ENCODE measurements at regions not wholly inside any gene's neighbourhood (a gene's known extent, or its start where the extent isn't known, plus 50 kb on each side); places are given as distances from the start of the nearest gene placed in this dataset.
"Not testable (repeated sequence)": the region's sequence is repeated elsewhere in the genome, so short reads cannot be mapped to it uniquely, and the experiment has no call there.

GRCh38 chr15:26069231-26069641 is 206.1 kb upstream of the ATP10A start:
- no peak for DNase-seq

DNA sequence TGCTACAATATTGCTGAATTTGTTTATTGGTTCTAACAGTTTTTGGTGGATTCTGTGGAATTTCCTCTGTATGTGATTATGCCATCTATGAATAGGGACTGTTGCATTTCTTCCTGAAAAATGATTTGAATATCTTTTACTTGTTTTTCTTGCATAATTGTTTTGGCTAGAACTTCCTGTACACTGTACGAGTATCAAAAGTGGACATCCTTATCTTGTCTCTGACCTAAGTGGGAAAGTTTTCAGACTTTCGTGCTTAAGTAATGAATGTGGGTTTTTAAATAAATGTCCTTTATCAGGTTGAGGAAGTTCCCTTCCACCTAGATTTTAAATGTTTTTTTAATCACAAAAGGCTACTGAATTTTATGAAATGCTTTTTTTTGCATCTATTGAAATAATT is 203.8 kb upstream of the ATP10A start:
- DNase-seq: no peak

DNA sequence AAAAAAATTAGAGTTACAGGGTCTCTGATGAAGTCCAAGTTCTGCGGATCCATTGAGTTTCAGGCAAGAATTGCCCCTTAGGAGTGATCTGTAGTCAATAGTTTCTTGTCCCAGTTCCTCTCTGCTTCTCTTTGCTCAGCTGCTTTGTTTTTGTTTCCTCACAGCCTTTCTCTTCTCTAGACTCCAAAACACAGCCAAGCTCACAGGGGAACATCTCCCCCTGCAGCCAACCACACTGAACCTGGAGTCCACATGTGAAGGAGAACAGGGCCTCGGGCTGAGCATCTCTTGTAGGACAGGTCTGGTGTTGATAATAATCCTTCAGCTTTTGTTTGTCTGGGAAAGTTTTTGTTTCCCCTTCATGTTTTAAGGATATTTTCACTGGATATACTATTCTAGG is 202.6 kb upstream of the ATP10A start:
- DNase-seq: no peak

DNA sequence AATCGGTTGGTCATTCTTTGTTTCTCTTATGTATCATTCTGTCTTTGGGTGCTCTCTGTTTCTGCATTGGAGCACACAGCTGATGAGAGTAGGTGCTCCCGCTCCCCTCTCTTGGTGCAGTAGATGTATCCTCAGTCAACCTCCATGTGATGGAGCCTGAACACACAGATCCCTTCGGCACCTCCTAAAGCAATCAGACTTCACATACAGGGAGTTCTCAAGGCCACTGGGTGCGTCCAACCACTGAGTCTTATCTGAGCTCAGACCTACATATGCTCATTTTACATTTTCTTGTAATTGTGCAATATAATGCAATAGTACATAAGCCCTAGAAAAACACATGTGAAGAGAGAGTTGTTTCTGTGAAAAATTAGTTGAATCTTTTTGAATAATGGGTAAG is 198.1 kb upstream of the ATP10A start:
- no peak for DNase-seq

- not testable (repeated sequence) for DNase-seq
These were observed 193.6 kb upstream of the ATP10A start for GRCh38 chr15:26056766-26057165.

DNA sequence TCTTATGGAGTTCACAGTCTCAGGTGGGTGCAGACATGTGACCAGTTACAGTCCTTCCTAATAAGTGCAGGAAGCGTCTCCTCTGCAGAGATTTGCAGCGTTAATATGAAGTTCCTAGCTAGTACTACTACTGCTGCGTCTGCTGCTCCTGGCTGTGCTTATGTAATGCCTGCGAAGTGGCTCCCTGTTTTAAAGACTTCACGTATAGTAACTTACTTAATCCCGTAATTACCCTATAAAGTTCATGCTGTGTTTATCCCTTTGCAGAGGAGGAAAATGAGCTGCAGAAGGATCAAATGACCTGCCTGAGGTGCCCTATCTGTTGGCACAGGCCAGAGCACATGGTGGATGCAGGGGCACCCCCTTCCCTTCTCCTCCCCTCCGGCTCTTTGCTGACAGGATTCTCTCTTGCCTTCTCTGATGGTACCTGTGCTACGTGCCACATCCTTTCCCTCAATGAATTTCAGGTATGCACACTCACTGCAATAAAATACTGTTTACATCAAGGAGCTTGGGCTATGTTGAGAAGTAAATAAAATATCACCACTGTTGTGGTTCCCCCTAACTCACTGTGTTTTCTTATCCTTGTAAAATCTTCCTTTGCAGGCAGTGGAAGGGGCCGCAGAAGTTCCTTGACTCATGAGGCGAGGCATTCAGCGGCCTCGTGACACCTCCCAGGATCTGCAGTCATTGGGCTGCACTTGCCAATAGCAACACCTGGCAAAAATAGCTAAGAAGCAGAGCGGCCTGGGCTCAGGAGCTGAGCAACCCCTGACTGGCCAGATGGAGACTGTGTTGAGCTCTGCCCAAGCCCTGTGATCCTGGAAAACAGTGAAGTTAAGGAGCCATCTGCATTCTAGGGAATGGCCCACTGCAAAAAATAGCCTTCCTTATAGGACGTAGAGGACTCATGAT is 188.9 kb upstream of the ATP10A start:
- DNase-seq: no peak

GRCh38 chr15:26050984-26051383 is 187.9 kb upstream of the ATP10A start:
- DNase-seq: no peak

DNA sequence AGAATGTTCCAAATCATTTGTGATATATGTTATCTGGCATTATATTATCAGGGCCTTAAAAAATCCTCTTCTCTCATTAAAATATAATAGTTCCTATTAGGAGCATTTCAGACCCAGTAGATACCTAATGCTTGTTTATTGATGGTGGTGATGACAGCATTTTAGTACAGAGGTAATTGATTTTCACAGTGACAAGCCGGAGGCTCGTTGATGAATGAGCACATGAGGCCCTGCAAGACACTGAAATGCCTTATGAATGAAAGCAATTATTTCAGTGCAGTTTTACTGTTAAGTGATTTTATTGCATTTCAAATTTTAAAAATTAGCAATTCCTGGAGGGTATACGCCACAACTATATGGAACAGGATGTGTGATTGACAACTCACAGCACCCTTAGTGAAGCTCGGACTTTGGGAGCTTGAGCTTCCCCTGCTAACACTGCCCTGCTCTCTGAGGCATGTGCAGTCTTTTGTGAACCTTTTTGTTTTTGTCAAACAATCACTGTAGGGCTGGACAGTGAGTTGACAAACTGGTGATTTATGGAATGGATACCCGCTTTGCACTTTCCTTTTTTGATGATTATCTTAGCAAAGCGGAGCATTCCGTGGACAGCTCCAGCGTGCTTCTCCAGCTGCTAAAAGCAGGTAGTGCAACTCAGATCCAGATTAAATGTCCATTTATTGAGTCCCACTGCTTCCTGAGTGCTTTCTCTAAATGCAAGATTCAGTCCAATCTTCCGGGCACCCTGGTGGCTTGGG is 187.0 kb upstream of the ATP10A start:
- DNase-seq: no peak

GRCh38 chr15:26048669-26049068 is 185.5 kb upstream of the ATP10A start:
- DNase-seq: no peak

DNA sequence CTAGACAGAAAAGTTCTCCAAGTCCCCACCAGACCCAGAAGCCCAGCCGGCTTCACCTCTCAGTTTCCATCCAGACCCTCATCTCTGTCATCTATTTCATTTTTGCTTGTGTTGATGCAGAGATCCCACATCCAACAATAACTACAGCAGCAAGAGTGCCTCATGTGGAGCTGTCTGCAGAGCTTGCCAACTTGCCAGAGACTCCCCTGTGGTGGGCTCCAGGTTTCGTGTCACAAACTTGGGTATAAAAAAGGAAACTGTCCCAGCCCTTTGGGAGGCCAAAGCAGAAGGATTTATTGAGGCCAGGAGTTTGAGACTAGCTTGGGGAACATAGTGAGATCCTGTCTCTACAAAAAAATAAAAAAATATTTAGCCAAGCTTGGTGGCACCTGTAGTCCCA is 182.4 kb upstream of the ATP10A start:
- DNase-seq: no peak

DNA sequence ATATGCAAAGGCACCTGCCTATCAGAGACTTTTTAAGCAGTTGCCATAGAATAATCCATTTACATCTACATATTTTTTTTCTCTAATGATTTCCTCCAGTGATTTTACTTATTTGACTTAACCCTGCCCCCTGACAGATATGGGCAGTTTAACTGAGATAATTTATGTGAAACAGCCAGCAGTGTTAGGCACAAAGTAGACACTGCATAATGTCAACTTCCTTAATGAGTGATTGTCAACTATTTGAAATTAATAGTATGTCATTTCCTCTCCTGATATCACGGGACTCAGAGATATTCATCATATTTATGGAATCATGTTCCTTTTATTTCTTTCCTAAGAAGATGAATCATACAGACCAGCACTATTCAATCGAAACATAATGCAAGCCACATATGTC is 179.9 kb upstream of the ATP10A start:
- no peak for DNase-seq

DNA sequence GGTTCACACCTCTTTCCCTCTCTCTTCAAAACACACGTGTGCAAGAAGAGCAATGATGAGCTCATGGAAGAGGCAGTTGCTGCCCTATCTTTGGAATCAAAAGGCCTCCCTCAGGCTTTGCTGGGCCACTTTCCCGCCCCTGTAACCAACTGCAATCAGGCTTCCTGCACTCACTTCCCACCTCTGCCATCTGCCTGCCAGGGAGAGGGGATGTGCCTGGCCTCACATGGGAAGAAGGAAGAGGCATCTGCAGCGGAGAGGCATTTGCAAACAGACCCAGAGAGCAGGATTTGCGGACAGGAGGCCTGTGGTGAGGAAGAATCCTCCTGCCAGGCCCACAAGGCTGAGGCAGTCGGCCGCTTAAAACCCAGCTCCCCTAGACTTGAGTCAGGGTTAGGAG is 175.6 kb upstream of the ATP10A start:
- no peak for DNase-seq

DNA sequence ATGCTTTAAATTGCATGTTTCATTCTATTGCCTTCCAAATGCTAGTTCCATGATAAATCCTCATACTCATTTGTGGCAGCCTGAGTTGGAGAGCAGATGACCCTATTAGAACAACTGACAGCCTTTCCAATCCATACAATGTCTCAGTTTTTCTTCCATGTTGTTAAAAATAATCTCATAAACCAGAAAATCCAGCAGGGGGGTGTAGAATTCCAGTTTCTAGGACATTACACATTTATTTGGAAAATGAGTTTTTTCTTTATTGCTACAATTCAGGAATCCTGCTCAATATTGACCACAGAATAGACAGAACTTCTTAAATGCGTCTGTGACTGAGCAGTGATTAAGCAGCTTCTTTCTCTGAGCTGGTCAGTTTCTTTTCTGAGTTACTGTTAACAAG is 174.2 kb upstream of the ATP10A start:
- no peak for DNase-seq

DNA sequence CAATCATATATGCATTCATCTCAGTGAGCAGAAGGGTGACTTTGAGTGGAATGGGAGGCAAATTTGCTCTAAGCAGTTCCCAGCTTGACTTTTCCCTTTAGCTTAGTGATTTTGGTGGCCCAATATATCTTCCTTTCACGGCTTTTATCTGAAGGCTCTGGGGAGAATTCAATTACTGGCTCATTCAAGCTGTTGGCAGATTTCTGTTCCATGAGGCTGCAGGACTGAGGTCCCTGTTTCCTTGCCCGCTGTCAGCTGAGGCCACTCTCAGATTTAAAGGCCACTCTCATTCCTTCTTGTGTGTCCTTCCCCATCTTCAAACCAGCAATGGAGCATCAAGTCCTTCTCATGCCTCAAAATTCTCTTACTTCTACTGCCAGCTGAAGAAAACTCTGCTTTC is 170.4 kb upstream of the ATP10A start:
- no peak for DNase-seq

DNA sequence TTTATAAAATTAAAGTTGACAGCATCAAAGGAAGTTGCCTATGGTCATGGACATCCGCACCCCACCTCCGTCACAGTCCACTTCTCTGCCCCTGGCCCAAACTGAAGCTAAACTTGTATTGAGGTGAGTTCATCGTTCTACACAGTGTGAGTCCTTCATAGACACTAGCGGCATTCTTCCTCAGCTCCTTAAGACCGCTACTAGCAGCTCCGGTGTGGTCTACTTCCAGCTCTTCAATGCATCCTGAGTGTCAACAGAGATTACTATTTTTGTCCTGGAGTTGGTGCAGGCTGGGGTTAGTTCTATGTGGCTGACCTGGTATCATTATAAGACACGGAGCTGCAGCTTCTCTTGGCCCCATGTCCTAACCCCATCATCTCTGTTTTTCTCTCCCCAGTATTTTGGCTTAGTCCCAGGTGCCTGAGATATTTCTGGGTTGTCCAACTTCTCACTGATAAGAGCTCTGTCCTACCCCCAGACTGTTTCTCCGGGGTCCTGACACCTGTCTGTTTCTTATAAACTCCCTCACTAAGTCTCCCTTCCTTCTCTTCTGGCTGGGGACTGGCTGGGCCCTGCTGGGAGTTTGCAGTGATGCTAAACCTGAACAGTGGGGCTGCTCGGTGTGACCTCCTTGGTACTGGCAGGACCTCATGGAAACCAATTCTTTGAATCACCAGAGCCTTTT is 169.2 kb upstream of the ATP10A start:
- no peak for DNase-seq

- DNase-seq: not testable (repeated sequence)
These were observed 166.5 kb upstream of the ATP10A start for GRCh38 chr15:26029586-26029985.

DNA sequence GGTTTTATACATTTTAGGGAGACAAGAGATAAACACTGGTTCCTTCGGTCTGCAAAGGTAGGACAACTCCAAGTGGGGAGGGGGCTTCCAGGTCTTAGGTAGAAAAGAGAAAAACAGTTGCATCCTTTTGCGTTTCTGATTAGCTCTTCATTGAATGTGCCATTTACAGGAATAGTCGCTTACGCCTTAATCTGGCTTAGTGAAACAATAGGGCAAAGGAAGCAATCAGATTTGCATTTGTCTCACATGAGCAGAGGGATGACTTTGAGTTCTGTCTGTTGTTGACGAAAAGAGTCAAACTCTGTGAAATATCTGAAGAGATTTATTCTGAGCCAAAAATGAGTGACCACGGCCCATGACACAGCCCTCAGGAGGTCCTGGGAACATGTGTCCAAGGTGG is 166.0 kb upstream of the ATP10A start:
- no peak for DNase-seq

DNA sequence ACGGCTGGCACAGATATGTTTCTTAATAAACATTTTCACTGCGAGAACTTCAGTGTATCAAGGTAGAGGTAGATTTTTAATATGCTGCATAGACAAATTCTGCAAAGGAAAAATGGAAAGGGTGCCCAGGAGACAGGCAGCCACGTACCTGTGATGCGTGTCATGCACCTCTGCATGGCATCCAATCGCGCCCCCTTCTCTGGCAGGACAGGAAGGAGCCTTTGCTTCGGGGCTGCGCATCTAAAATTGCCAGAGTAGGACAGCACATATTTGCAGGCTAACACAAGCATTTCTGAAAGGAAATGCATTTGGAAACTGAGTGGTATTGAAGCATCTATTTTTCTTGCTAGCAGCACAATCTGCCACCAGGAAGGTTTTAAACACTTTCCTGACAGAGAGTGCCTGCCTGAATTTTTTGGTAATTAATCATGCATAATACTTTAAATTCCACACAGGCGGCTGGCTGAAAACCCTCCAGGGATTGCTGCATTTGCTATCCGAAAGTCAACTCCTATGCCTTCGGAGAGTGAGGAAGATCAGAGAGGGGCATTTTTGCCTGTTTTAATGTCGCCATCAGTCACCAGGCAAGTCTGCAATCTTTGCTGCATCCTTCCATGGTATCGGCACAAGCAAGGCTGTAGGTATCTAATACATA is 165.1 kb upstream of the ATP10A start:
- DNase-seq: no peak

DNA sequence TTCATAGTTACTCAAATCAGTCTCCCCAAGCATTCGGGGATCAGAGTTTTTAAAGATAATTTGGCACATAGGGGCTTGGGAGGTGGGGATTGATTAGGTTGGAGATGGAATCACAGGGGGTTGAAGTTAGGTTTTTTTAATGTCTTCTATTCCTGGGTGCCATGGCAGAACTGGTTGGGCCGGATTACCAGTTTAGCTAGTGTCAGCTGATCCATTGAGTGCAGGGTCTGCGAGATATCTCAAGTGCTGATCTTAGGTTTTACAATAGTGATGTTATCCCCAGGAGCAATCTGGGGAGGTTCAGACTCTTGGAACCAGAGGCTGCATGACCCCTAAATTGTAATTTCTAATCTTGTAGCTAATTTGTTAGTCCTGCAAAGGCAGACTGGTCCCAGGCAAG is 163.5 kb upstream of the ATP10A start:
- DNase-seq: not testable (repeated sequence)

- DNase-seq: no peak
These were observed 161.1 kb upstream of the ATP10A start for GRCh38 chr15:26024241-26024640.

DNA sequence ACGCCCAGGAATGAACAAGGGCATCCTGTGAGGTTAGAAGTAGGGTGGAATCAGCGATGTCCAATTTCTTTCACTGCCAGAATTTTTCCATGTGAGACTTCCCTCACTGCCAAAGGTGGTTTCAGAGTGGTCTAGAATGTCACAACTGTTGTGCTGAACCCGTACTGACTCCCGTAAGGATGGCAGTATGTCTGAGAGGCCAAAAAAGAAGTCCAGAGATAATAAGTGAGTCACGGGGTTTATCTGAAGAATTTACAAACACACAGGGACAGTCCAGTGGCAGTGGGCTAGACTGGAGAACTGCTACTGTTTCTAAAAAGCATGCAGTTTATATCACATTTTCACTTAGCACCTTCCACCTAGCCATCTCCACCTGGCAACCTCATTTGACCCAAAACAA is 160.6 kb upstream of the ATP10A start:
- DNase-seq: no peak

DNA sequence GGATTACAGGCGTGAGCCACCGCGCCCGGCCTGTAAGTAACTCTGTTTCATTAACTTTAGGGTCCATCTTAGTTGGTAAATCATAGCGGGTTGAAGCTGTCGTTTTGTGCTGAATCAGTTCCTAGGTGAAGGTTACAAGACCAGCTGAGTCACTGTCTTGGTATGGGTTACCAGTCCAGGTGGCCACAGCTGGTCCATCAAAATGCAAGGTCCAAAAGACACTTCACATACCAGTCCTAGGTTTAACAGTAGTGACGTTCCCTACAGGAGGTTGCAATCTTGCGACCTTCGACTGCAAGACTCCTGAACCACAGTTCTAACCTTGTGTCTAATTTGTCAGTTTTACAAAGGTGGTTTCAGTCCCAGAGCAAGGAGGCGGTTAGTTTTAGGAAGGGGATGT is 160.1 kb upstream of the ATP10A start:
- DNase-seq: no peak

GRCh38 chr15:26020871-26021270 is 157.7 kb upstream of the ATP10A start:
- no peak for DNase-seq

All from activated CD4-positive, alpha-beta T cell treated with anti-CD3 and anti-CD28 coated beads, Interleukin-2, Interleukin-6, amounts not matched to agents 100 ng/mL and 50 ng/mL, durations not matched to agents 16 hours and 8 hours (primary cell).